ENCODE measurements at regions not wholly inside any gene's neighbourhood (a gene's known extent, or its start where the extent isn't known, plus 50 kb on each side); places are given as distances from the start of the nearest gene placed in this dataset.
"Not testable (repeated sequence)": the region's sequence is repeated elsewhere in the genome, so short reads cannot be mapped to it uniquely, and the experiment has no call there.

DNA sequence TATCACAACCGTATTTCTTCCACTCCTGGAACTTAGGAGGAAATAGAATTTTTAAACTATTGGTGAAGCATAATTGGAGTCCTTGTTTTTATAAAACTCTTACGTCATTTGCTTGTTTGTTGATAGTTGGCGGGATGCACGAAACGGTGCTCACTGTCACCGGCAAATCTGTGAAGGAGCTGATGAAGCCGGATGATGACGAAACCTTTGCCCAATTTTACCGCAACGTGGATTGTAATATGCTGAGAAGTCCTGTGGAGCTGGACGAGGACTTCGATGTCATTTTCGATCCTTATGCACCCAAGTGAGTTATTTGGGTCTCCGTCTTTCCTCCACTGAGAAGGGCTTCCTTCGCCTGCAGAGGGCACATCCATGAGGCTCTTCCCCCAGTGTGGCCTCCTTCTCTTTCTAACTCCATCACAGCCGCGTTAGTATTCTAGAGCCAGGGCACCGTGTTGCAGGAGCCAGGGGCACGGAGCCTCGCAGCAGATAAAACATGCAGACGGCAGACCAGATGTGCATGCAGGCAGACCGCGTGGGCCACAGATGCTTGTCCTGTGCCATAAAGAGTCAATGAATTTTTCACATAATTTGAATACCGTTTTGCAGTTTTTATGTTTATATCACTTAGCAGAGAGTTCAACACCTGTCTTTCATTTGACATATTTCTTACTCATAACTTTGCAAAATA is 61.5 kb upstream of the LYZL2 start:
- TF ChIP-seq, protein P1, sequence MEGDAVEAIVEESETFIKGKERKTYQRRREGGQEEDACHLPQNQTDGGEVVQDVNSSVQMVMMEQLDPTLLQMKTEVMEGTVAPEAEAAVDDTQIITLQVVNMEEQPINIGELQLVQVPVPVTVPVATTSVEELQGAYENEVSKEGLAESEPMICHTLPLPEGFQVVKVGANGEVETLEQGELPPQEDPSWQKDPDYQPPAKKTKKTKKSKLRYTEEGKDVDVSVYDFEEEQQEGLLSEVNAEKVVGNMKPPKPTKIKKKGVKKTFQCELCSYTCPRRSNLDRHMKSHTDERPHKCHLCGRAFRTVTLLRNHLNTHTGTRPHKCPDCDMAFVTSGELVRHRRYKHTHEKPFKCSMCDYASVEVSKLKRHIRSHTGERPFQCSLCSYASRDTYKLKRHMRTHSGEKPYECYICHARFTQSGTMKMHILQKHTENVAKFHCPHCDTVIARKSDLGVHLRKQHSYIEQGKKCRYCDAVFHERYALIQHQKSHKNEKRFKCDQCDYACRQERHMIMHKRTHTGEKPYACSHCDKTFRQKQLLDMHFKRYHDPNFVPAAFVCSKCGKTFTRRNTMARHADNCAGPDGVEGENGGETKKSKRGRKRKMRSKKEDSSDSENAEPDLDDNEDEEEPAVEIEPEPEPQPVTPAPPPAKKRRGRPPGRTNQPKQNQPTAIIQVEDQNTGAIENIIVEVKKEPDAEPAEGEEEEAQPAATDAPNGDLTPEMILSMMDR (IDR thresholded peaks at IDR 0.05) = not testable (repeated sequence)
- TF ChIP-seq POLR2A (IDR thresholded peaks at IDR 0.05) = not testable (repeated sequence)

All from uterus (tissue), 2 donors.